Jurkat, Clone E6-1 (cell line): ENCODE measurements at regions not wholly inside any gene's neighbourhood (a gene's known extent, or its start where the extent isn't known, plus 50 kb on each side); places are given as distances from the start of the nearest gene placed in this dataset.

Source experiments
- DNase-seq: peaks from one replicate; pipeline ENCODE4 v3.0.0-alpha.2; 2011; ENCODE audit warnings: low read depth, low spot score
- H3K4me3 ChIP-seq: 2 replicates; pipeline ENCODE4 v1.5.1; 2011; ENCODE audit warnings: mild to moderate bottlenecking, low read length, control low read depth, moderate library complexity

GRCh38 chr1:244106837-244107493 lies 55.9 kb downstream of the ZBTB18 start:
- DNase-seq, result no peak
- H3K4me3 ChIP-seq, result no peak overlapping the region

- no peak for DNase-seq
These were observed 59.9 kb downstream of the ZBTB18 start for GRCh38 chr1:244111027-244111426.

DNA sequence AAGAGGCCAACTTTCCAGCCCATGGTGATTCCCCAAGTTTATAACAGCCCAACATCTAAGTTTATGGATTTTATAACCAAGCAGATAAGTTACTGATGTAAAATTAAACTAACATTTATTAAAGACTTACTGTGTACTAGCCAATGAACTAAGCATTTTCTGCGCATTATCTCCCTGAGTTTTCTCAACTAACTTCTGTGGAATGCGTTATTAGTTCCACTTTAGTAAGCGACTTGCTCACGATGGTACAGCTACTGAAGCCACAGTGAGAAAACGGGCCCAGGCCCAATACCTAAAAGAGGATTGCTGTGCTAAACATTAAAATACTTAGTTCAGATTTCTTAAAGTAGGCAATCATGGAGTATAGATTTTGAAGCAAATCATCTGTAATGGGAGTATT lies 61.0 kb downstream of the ZBTB18 start:
- DNase-seq, result no peak
- H3K4me3 ChIP-seq, result no peak overlapping the region

More at GRCh38 chr1:244111027-244111426, 59.9 kb downstream of the ZBTB18 start:
- H3K4me3 ChIP-seq, result no peak overlapping the region

GRCh38 chr1:244112636-244113035 lies 61.6 kb downstream of the ZBTB18 start:
- no peak overlapping the region for H3K4me3 ChIP-seq
- no peak for DNase-seq

- H3K4me3 ChIP-seq, result no peak overlapping the region
- no peak for DNase-seq
These were observed 62.6 kb downstream of the ZBTB18 start for GRCh38 chr1:244113532-244114320.

GRCh38 chr1:244114892-244115291 lies 63.8 kb downstream of the ZBTB18 start:
- no peak overlapping the region for H3K4me3 ChIP-seq
- no peak for DNase-seq

- no peak for DNase-seq
These were observed 65.9 kb downstream of the ZBTB18 start for GRCh38 chr1:244116946-244117345.

DNA sequence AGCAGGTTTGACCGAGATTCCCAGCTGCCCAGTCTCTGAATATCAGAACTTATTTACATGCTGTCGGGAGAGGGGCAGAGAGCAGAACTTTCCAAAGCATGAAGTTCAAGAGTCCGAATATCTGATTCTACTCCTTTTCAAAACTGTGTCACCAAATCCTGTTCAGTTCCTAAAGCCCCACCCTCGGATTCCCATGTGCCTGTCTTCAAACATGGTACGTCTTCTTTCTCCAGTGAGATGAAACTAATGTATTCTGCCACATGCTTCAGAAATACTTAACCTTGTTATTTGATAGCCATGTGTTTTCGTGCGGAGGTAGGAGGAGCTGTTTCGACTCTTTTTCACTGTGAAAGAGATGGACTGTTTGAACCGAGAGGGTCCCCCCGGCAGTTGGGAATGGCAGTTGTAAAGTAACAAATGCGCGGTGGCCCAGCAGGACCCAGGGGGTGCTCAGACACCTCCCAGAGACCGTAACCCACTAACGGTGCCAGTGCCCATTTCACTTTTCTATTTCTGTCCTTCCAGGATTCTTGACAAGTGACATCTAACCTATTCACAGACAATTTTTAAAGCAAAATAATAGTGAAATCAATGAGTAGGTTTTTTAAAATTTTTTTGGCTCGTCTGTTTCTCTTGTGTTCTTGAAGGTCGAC lies 67.2 kb downstream of the ZBTB18 start:
- H3K4me3 ChIP-seq, result no peak overlapping the region
- DNase-seq, result no peak

More at GRCh38 chr1:244116946-244117345, 65.9 kb downstream of the ZBTB18 start:
- H3K4me3 ChIP-seq, result no peak overlapping the region

DNA sequence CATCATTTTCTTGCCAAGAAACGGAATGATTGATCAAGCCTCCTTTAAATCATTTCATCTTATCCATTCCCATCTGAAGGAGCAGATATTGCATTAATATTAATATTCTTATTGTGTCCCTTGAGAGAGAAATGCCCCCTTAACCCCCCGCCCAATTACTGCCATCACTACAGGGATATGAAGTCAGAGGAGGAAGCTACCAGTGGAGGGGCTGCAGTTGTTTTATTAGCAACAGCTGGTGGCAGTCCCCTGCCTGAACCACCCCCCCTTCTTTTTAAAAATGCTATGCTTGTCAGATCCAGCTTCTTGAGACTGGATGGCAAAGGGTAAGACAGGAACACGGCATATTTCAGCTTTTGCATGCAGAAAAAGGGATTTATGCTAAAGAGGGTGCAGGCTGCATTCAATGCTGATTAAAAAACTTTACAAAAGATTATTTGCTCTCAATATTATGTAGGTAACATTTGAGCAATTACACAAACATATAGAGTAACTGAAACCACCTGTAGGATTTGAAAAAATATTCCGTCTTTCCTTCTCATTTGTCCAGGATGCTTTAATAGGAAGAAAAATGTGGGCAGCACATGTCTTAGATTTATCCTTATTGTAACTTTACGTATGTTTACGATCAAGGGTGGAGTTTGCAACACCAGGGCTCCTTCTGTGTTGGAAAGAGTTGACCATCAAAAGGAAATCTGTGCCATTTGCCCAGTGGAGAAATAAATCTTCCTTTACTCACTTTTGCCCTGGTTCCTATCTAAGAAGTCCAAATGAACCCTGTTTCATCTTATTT lies 77.7 kb downstream of the ZBTB18 start:
- DNase-seq, result no peak

DNA sequence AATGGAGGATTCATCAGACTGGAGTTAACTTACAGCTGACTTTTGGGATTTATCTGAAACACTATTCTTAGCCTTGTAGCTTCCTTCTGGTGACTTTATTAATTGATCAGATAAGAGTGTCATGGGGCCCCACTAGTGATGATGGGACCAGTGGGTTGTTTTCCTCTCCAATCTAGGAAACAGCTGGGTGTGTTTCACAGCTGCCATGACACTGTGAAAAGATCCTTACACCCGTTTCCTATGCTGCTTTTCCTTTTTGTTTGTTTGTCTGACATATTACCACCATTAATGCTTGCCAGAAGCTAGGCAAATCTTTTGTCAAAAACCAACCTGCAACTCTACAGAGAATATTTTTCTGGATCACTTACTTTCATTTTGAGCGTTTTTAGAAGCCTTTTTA lies 86.2 kb downstream of the ZBTB18 start:
- DNase-seq, result no peak
- H3K4me3 ChIP-seq, result no peak overlapping the region

More for the DNA sequence above, 77.7 kb downstream of the ZBTB18 start:
- H3K4me3 ChIP-seq, result no peak overlapping the region

DNA sequence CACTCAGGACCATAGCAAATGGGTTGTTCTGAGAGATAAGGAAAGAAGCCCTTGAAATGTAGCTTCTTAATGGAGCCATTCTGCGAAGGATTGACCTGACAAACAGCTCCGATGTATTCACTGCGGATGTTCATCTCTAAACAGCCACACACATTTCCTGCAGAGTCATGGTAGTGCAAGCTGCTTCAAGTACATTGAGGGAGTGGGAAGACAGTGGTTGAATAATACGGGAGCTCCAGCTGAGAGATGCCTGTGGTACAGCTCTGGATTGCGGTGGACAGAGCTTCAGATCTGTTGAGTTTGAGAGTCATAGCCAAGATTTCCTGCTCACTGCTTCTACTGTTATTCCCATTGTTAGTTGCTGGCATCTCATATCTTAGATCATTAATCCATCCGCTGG lies 86.6 kb downstream of the ZBTB18 start:
- no peak for DNase-seq
- no peak overlapping the region for H3K4me3 ChIP-seq

GRCh38 chr1:244138399-244138798 lies 87.3 kb downstream of the ZBTB18 start:
- DNase-seq, result no peak

DNA sequence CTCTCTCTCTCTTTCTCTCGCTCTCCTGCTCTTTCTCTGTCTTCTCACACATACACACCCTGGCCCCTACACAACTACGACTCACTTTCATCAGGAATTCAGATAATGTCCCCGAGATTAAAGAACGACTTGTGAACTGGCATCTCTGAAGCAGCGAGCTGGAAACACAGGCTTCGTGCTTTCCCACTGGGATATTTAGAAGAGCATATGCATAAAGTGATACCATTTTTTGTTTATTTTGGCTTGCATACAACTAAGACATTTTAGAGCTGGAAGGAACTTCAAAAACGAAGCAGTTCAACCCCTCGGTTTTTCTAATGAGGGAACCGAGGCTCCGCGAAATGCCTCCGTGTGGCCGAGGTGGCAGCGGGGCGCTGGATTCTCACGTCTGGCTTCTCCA lies 88.6 kb downstream of the ZBTB18 start:
- no peak overlapping the region for H3K4me3 ChIP-seq
- no peak for DNase-seq

More at GRCh38 chr1:244138399-244138798, 87.3 kb downstream of the ZBTB18 start:
- H3K4me3 ChIP-seq, result no peak overlapping the region

DNA sequence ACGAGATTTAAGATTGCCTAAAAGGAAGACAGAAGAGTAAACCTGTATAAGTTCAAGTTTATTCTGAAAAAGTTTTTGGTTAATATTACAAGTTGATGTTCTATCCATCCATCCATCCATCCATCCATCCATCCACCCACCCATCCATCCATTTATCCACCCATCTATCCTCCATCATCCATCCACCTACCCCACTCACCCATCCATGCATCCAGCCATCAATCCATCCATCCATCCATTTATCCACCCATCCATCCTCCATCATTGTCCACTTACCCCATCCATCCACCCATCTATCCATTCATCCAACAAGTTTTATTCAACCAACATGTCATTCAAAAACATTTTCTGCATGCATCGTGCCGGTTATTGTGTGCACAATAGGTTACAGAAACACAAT lies 89.3 kb downstream of the ZBTB18 start:
- no peak for DNase-seq
- no peak overlapping the region for H3K4me3 ChIP-seq

DNA sequence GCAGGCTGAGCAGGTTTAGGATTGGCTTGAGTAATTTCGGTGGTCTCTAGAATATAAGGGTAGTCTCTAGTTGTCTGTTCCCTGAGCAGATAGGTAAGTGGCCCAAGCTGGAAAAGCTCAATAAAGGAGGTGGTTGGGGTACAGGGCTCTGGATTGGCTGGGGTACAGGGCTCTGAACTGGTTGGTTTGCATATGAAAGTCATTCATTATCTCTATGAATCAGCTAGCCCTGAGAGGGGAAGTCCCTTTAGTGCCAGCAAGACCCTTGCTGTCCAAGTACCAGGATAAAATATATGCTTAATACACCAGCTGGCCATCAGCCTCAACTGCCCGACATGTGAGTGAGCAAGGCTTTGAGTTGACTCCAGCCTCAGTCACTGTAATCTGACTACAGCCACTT lies 93.0 kb downstream of the ZBTB18 start:
- no peak for DNase-seq
- no peak overlapping the region for H3K4me3 ChIP-seq

DNA sequence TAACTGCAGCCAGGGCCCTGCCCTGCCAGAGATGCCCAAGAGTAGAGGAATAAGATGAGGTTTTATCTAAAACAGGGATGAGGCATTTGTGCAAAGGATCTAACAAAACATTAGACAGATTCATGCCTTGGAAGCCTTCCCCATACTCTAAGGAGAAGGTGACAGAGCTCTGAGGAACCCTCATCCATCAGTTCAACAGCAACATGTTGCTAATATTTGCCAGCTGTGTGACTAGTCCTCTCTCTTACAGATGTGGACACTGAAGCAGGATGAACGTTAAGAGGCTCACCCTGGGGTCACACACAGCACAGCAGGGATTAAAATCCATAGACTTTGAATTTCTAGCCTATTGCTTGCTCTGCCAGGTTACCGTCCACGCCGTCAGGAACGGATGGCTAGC lies 99.0 kb downstream of the ZBTB18 start:
- no peak overlapping the region for H3K4me3 ChIP-seq
- DNase-seq, result no peak

DNA sequence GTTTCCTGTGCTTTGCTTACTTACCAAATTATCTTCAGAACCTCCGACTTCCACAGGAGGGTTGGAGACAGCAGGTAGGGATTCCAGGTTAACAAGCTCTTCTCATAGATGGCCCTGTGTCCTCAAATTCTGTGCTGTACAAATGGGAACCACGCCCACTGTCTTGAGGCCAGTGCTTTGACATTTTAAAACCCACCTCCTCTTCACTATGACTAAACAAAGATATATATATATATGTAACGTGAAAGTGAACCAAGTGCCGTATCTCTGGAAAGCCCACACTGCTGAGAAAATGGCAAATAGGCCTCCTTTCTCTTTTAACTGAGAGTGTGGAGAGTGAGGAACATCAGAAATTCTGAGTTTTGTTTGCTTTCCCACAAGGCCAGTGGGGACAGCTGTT lies 99.6 kb downstream of the ZBTB18 start:
- no peak overlapping the region for H3K4me3 ChIP-seq
- DNase-seq, result no peak

DNA sequence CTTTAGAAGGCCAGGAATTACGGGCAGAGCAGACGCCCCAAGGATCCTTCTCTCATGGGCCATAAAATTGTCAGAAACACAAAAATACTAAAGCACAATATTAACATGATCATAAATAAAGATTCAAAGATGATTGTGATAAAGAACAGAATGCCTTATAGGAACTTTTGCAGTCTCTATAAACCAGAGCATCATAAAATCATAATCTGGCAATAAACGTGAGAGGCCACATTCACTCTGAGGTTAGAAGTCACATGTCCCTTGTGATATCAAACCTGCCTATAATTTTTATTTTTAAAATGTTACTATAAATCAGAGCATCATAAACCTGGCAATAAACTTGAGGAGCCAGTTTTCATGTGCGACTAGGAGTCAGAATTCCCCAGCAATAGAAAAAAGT lies 100.5 kb downstream of the ZBTB18 start:
- no peak overlapping the region for H3K4me3 ChIP-seq
- DNase-seq, result no peak

DNA sequence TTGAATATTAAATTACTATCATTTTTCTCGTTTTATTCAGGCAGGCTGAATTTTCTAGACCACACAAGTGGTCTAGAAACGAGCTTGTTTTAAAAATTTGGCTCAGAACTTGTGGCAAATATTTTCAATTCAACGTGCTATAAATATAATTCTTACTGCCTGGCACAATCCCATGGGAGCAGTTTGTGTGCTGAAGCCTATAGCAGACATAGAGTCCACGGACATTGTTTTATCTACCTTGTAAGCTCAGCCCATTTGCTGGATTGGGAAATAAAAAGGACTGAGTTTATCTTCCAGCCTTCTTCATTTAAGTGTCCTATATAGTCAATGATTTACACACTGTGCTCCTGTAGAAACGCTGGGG lies 103.4 kb downstream of the ZBTB18 start:
- no peak for DNase-seq
- H3K4me3 ChIP-seq, result no peak overlapping the region
